ENCODE measurements at regions not wholly inside any gene's neighbourhood (a gene's known extent, or its start where the extent isn't known, plus 50 kb on each side); places are given as distances from the start of the nearest gene placed in this dataset.

- Mint-ChIP-seq H3K4me3 (no peak overlapping the region), H3K4me1 (peaks cover 24 to 32% of the 10 kb centered on the region in 2 experiments), H3K36me3 (ENCODE audit: insufficient read depth in 1 of 3, low read depth in 3 of 3) (peaks cover 0 to 7% (median 0%) of the 10 kb centered on the region in 3 experiments; a peak in 1 of 7 replicates), H3K9me3 (no peaks in the 10 kb centered on the region; a peak in 1 of 5 replicates), H3K27me3 (ENCODE audit: low read depth) (no peaks in the 10 kb centered on the region; the same call in none of the 2 replicates), H3K27ac (no peak overlapping the region)
- Histone ChIP-seq H3K14ac (ENCODE audit: insufficient read depth, low read length) (no peak overlapping the region), H2BK12ac (ENCODE audit: insufficient read length, low read depth, low read length) (no peak overlapping the region), H2BK15ac (ENCODE audit: low read depth, low read length) (no peak overlapping the region), H3K79me2 (ENCODE audit: insufficient read depth, low read length) (no peaks in the 10 kb centered on the region), H2AFZ (ENCODE audit: low read length) (no peak overlapping the region), H2AK5ac (ENCODE audit: insufficient read length, low read length) (no peak overlapping the region), H3T11ph (ENCODE audit: low read length) (no peak overlapping the region), H3K27ac (ENCODE audit: insufficient read length, low read depth, low read length) (no peak overlapping the region), H2BK20ac (ENCODE audit: low read depth, low read length, poor library complexity, severe bottlenecking) (no peak overlapping the region), H3K23me2 (ENCODE audit: insufficient read length, low read depth, low read length, poor library complexity, severe bottlenecking) (no peaks in the 10 kb centered on the region), H3K4ac (ENCODE audit: low read depth, low read length) (no peak overlapping the region), H3K79me1 (ENCODE audit: insufficient read depth, low read depth, low read length, poor library complexity, severe bottlenecking) (no peaks in the 10 kb centered on the region), H4K91ac (ENCODE audit: insufficient read length, low read depth, low read length) (no peak overlapping the region), H3K56ac (ENCODE audit: insufficient read length, low read depth, low read length) (no peak overlapping the region), H3K9ac (ENCODE audit: extremely low read depth, insufficient read length, low read length) (no peak overlapping the region), H3K4me1 (ENCODE audit: insufficient read depth, low read length) (no peaks in the 10 kb centered on the region; the same call in 1 of the 2 replicates), H4K20me1 (ENCODE audit: control insufficient read depth, insufficient read depth, insufficient read length) (no peaks in the 10 kb centered on the region), H4K8ac (replicated peaks; ENCODE audit: insufficient read length, low read depth, low read length) (no peak overlapping the region), H3K23ac (ENCODE audit: insufficient read length, low read depth, low read length) (no peak overlapping the region), H4K5ac (ENCODE audit: insufficient read length, low read depth, low read length) (no peak overlapping the region), H2BK5ac (ENCODE audit: insufficient read length, low read length) (no peak overlapping the region), H3K9me3 (ENCODE audit: control insufficient read depth, low read depth, low read length) (no peaks in the 10 kb centered on the region), H2BK120ac (ENCODE audit: low read depth, low read length, poor library complexity, severe bottlenecking) (no peak overlapping the region), H3K18ac (ENCODE audit: insufficient read length, low read depth, low read length) (no peak overlapping the region), H3K4me2 (ENCODE audit: insufficient read depth, insufficient read length, low read length) (no peak overlapping the region), H3K27me3 (ENCODE audit: insufficient read depth, low read length) (no peaks in the 10 kb centered on the region)
- WGBS (ENCODE audit: extremely low coverage, insufficient read length, low lambda C conversion rate): no CpG with 5 or more reads among the region's 11 CpGs
- no peak for TF ChIP-seq CTCF (conservative IDR thresholded peaks at IDR 0.05)
- DNase-seq: no peak
Measured at GRCh38 chr13:94776300-94776699, 64.0 kb upstream of the SOX21 start.

Measured in H9 (cell line).